Gastrocnemius medialis (tissue), 4 donors: ENCODE measurements at regions not wholly inside any gene's neighbourhood (a gene's known extent, or its start where the extent isn't known, plus 50 kb on each side); places are given as distances from the start of the nearest gene placed in this dataset.

Experiments
- CTCF ChIP-seq, 5 experiments: fragments of 450-650 bp in 3 of 5; fragments of 200-600 bp in 2 of 5; sonication (generic) in 2 of 5; IDR thresholded peaks in 4 of 5; conservative IDR thresholded peaks in 1 of 5; 1 replicate in 4 of 5; 2 replicates in 1 of 5; pipeline ENCODE4 v1.5.1; 2016 to 2019; ENCODE audit warnings: antibody characterized with exemption in 5 of 5, mild to moderate bottlenecking in 3 of 5, moderate library complexity in 3 of 5
- POLR2A ChIP-seq, 2 donors: fragments of 450-650 bp; IDR thresholded peaks; one replicate each; pipeline ENCODE4 v1.6.1; 2017; ENCODE audit warnings: antibody characterized with exemption in 2 of 2, mild to moderate bottlenecking in 2 of 2, moderate library complexity in 2 of 2

GRCh38 chr1:168836469-168836868 is 107.5 kb upstream of the DPT start:
- TF ChIP-seq CTCF (IDR thresholded peaks at IDR 0.05 in 4 of 5, conservative IDR thresholded peaks at IDR 0.05 in 1 of 5) (no peak), POLR2A (IDR thresholded peaks at IDR 0.05) (no peak)
